ENCODE measurements at regions not wholly inside any gene's neighbourhood (a gene's known extent, or its start where the extent isn't known, plus 50 kb on each side); places are given as distances from the start of the nearest gene placed in this dataset.

DNA sequence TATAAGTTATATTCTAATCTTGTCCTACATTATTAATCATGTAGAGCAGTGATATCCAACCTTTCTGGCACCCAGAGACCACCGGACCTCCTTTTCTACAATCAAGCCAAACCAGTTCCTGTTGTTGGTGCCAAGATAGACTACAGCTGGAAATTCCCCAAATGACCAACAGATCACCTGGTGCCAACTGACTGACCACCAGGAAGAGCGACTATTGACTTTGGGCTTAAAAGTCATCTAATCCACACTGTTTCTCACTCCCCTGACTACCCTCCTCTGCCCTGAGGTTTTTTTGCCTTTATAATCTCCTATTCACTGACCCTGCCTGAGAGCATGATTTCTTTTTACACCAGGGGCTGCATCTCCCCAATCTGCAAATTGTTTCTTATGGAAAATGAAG, 425.2 kb downstream of the TTLL7 start:
- no peak overlapping the region for H3K27ac ChIP-seq (ENCODE audit: low read depth, low read length)
- no peaks in the 10 kb centered on the region for H3K9me2 ChIP-seq (replicated peaks; ENCODE audit: control insufficient read depth, low read length)
- no peaks in the 10 kb centered on the region for H3K27me3 ChIP-seq (ENCODE audit: control insufficient read depth, low read length)
- no peaks in the 10 kb centered on the region for H3K4me1 ChIP-seq (ENCODE audit: control insufficient read depth, low read length)
- H3F3A ChIP-seq (ENCODE audit: control insufficient read depth, insufficient read depth), result no peaks in the 10 kb centered on the region
- TF ChIP-seq CTCF (IDR thresholded peaks at IDR 0.05; ENCODE audit: low read depth, low read length, poor library complexity, severe bottlenecking), result no peak
- no peak for TF ChIP-seq EZH2phosphoT487 (IDR thresholded peaks at IDR 0.05; ENCODE audit: borderline replicate concordance, low read length)
- no peak overlapping the region for H3K4me2 ChIP-seq (ENCODE audit: low read length)
- no peaks in the 10 kb centered on the region for H3K36me3 ChIP-seq (ENCODE audit: control insufficient read depth, low read length)
- H4K20me1 ChIP-seq (ENCODE audit: control insufficient read depth, insufficient read depth, low read depth, low read length), result no peaks in the 10 kb centered on the region
- H3K9me3 ChIP-seq (ENCODE audit: control insufficient read depth, insufficient read depth, low read length), result no peaks in the 10 kb centered on the region
- H3K79me2 ChIP-seq (ENCODE audit: control insufficient read depth, low read length), result no peaks in the 10 kb centered on the region
- H3K4me3 ChIP-seq (ENCODE audit: low read length), result no peak overlapping the region

GRCh38 chr1:83571536-83571935, 427.4 kb downstream of the TTLL7 start:
- Histone ChIP-seq H3K27me3 (ENCODE audit: control insufficient read depth, low read length) (no peaks in the 10 kb centered on the region), H3K79me2 (ENCODE audit: control insufficient read depth, low read length) (no peaks in the 10 kb centered on the region)
- no peak for TF ChIP-seq CTCF (IDR thresholded peaks at IDR 0.05; ENCODE audit: low read depth, low read length, poor library complexity, severe bottlenecking)
- no peak for TF ChIP-seq EZH2phosphoT487 (IDR thresholded peaks at IDR 0.05; ENCODE audit: borderline replicate concordance, low read length)

DNA sequence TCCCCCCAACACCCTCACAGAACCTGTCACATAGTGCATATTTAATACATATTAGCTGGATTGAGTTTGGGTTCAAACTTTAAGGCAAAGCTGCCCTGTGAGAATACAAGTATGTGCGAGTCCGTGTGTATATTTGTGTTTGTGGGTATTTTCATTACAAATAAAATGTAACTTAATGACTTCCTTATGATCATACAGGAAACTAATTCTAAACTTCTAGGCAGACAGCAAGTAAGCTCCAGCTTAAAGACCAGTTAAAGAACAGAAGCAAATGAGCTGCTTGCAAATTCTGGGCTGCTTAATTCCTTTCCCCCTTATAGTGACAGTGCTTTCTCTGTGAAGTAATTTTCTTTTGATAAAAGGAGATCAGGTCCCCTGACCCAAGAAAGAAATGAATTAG, 437.6 kb downstream of the TTLL7 start:
- no peak for TF ChIP-seq CTCF (IDR thresholded peaks at IDR 0.05; ENCODE audit: low read depth, low read length, poor library complexity, severe bottlenecking)
- TF ChIP-seq EZH2phosphoT487 (IDR thresholded peaks at IDR 0.05; ENCODE audit: borderline replicate concordance, low read length), result no peak
- Histone ChIP-seq H3K4me1 (ENCODE audit: control insufficient read depth, low read length) (no peaks in the 10 kb centered on the region), H3K4me3 (ENCODE audit: low read length) (no peak overlapping the region), H3K36me3 (ENCODE audit: control insufficient read depth, low read length) (no peaks in the 10 kb centered on the region), H4K20me1 (ENCODE audit: control insufficient read depth, insufficient read depth, low read depth, low read length) (no peaks in the 10 kb centered on the region), H3K27ac (ENCODE audit: low read depth, low read length) (no peak overlapping the region), H3K4me2 (ENCODE audit: low read length) (no peak overlapping the region), H3F3A (ENCODE audit: control insufficient read depth, insufficient read depth) (no peaks in the 10 kb centered on the region), H3K9me2 (replicated peaks; ENCODE audit: control insufficient read depth, low read length) (no peaks in the 10 kb centered on the region), H3K79me2 (ENCODE audit: control insufficient read depth, low read length) (no peaks in the 10 kb centered on the region), H3K27me3 (ENCODE audit: control insufficient read depth, low read length) (no peaks in the 10 kb centered on the region), H3K9me3 (ENCODE audit: control insufficient read depth, insufficient read depth, low read length) (no peaks in the 10 kb centered on the region)

More at GRCh38 chr1:83571536-83571935, 427.4 kb downstream of the TTLL7 start:
- no peak overlapping the region for H3K27ac ChIP-seq (ENCODE audit: low read depth, low read length)
- no peaks in the 10 kb centered on the region for H4K20me1 ChIP-seq (ENCODE audit: control insufficient read depth, insufficient read depth, low read depth, low read length)
- H3K36me3 ChIP-seq (ENCODE audit: control insufficient read depth, low read length), result no peaks in the 10 kb centered on the region
- no peaks in the 10 kb centered on the region for H3F3A ChIP-seq (ENCODE audit: control insufficient read depth, insufficient read depth)
- no peaks in the 10 kb centered on the region for H3K9me2 ChIP-seq (replicated peaks; ENCODE audit: control insufficient read depth, low read length)
- H3K9me3 ChIP-seq (ENCODE audit: control insufficient read depth, insufficient read depth, low read length), result no peaks in the 10 kb centered on the region
- H3K4me3 ChIP-seq (ENCODE audit: low read length), result no peak overlapping the region
- no peaks in the 10 kb centered on the region for H3K4me1 ChIP-seq (ENCODE audit: control insufficient read depth, low read length)
- no peak overlapping the region for H3K4me2 ChIP-seq (ENCODE audit: low read length)
